ENCODE measurements at regions not wholly inside any gene's neighbourhood (a gene's known extent, or its start where the extent isn't known, plus 50 kb on each side); places are given as distances from the start of the nearest gene placed in this dataset.
"Not testable (repeated sequence)": the region's sequence is repeated elsewhere in the genome, so short reads cannot be mapped to it uniquely, and the experiment has no call there.

DNA sequence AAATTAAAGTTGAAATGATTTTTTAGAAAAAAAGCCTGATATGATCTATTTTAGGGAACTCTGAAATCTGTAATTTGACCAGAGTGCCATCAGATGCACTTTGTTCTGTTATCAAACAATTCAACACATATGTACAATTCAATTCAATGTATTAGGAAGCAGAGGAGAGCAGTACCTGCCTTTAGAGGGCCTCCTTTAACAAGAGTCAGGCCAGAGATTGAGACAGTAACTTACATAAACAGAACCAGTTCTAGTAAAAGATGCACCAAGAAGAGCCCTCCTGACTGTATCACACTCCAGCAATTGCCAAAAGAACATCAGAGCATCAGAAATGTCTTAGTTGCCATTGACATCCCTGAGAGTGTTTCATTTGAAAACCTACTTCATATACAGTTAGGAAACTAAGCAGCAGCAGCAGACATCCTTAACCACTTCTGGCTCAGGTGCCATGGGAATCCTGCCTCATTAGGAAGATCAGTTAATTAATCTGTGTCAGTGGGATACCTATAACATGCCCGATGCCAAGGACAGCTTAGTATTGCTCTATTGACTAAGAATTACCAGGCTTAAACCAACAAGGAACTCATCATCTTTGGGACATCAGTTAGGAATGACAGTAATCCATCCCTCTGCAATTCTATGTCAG lies 1222.6 kb upstream of the LRRN3 start:
- no peak for DNase-seq
- H3K4me1 Mint-ChIP-seq, result no peaks in the 10 kb centered on the region
- no peaks in the 10 kb centered on the region for H3K9me3 Mint-ChIP-seq
- H3K36me3 Mint-ChIP-seq, result no peaks in the 10 kb centered on the region
- no peak overlapping the region for H3K27ac Mint-ChIP-seq
- CTCF ChIA-PET, result no interaction called here
- H3K4me3 Mint-ChIP-seq, result no peak overlapping the region
- no peaks in the 10 kb centered on the region for H3K27me3 Mint-ChIP-seq

DNA sequence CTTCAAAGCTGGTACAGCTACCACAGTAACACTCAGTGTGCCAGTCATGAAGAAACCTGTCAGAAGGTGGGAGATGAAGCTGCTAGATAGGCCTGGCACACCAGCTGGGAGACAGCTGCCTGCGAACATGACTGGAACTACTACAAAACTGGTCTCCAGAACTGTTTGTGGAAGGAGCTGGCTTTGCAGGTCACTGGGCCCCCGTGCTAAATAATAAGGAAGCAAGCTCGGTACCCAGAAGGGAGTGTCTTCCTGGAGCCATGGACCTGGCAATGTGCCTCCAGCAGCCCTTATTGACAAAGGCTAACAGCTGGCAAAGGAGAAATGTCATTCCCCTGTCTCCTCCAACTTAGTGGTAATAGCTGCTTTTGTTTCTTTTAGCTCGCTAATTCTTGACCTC lies 1217.6 kb upstream of the LRRN3 start:
- DNase-seq, result no peak
- CTCF ChIA-PET, result no interaction called here
- no peaks in the 10 kb centered on the region for H3K27me3 Mint-ChIP-seq
- H3K4me1 Mint-ChIP-seq, result no peaks in the 10 kb centered on the region
- no peaks in the 10 kb centered on the region for H3K36me3 Mint-ChIP-seq
- no peaks in the 10 kb centered on the region for H3K9me3 Mint-ChIP-seq
- no peak overlapping the region for H3K4me3 Mint-ChIP-seq
- H3K27ac Mint-ChIP-seq, result no peak overlapping the region

DNA sequence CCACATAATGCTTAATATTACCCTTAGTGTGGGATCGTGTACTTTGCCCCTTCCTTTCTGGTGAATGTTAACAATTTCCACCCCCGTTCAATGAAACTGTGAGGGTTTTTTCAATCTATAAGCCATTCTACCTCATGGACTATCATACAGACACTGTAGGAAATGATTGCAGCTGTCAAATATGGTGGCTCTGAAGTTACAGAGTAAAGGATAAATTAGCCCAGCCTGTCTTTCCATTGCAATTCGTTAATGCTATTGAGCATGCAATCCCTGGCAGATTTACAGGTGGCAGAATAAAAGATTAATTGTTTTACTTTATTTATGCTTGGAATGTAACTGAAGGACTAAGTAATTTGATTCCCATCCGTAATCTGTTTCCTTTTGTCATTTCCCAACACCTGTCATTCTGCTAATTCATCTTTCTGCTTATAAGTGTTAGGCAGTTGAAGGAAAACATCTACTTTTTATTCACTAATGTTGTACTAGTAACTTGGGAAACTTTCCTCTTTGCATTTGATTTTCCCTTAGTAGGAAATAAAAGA lies 1211.6 kb upstream of the LRRN3 start:
- no peak for DNase-seq
- no peaks in the 10 kb centered on the region for H3K27me3 Mint-ChIP-seq
- no peaks in the 10 kb centered on the region for H3K4me1 Mint-ChIP-seq
- CTCF ChIA-PET, result no interaction called here
- H3K36me3 Mint-ChIP-seq, result no peaks in the 10 kb centered on the region
- no peak overlapping the region for H3K27ac Mint-ChIP-seq
- H3K4me3 Mint-ChIP-seq, result no peak overlapping the region
- H3K9me3 Mint-ChIP-seq, result no peaks in the 10 kb centered on the region

DNA sequence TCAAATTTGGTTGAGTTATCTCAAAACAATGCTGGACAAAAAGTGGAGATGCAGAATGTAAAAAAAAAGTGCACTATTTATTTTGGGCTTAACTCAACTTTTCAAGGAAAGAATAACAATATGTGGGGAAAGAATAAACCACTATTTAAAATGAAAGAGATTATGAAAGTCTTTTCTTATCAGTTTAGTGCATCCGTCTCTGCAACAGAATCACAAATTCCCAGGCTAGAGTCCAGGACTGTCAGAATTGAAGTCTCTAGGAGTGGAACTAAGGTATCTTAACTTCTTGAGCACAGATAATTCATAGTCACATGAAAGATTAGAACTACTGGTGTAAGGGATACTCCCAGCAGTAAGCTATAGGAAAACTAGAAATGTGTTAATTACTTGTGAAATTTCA lies 1200.3 kb upstream of the LRRN3 start:
- DNase-seq, result no peak
- H3K4me1 Mint-ChIP-seq, result no peaks in the 10 kb centered on the region
- no peak overlapping the region for H3K4me3 Mint-ChIP-seq
- no peaks in the 10 kb centered on the region for H3K27me3 Mint-ChIP-seq
- H3K36me3 Mint-ChIP-seq, result no peaks in the 10 kb centered on the region
- H3K9me3 Mint-ChIP-seq, result no peaks in the 10 kb centered on the region
- CTCF ChIA-PET, result no interaction called here
- no peak overlapping the region for H3K27ac Mint-ChIP-seq

DNA sequence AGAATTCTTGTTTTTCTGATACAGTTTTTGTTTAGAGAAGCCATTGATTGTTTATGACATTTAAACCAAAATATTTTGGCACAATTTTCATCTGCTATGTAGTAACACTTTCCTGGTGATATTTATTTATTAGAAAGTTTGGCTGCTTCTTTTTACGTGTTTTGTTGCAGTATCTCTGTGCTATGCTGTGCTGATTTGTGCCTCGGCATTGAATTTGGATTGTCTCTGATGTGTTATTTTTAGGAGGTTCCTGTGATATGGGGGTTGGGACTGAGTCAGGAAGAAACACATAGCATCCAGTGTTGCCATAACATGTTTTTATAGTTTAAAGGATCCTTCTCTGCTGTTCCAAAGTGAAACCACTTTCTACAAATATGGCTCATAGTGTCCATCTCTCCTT lies 1197.7 kb upstream of the LRRN3 start:
- Mint-ChIP-seq H3K27me3 (no peaks in the 10 kb centered on the region), H3K4me1 (no peaks in the 10 kb centered on the region), H3K4me3 (no peak overlapping the region), H3K36me3 (no peaks in the 10 kb centered on the region), H3K27ac (no peak overlapping the region), H3K9me3 (no peaks in the 10 kb centered on the region)
- CTCF ChIA-PET, result no interaction called here
- DNase-seq, result no peak

DNA sequence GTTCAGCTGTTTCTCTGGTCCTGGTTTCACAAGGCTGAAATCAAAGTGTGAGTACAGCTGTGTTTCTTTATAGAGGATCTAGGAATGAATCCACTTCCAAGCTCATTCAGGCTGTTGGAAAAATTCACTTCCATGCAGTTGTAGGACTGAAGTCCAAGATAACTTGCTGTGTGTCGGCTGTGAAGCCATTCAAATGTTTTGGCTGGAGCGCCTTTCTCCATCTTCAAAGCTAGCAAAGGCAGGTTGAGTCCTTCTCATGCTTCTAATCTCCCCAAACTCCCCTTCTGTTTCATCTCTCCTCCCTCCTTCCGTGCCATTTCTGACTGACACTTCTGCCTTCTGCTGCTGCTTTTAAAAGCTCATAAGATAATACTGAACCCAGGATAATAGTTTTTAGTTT lies 1195.4 kb upstream of the LRRN3 start:
- H3K36me3 Mint-ChIP-seq, result no peaks in the 10 kb centered on the region
- H3K27me3 Mint-ChIP-seq, result no peaks in the 10 kb centered on the region
- CTCF ChIA-PET, result no interaction called here
- H3K4me3 Mint-ChIP-seq, result no peak overlapping the region
- no peak overlapping the region for H3K27ac Mint-ChIP-seq
- H3K9me3 Mint-ChIP-seq, result no peaks in the 10 kb centered on the region
- no peak for DNase-seq
- no peaks in the 10 kb centered on the region for H3K4me1 Mint-ChIP-seq

DNA sequence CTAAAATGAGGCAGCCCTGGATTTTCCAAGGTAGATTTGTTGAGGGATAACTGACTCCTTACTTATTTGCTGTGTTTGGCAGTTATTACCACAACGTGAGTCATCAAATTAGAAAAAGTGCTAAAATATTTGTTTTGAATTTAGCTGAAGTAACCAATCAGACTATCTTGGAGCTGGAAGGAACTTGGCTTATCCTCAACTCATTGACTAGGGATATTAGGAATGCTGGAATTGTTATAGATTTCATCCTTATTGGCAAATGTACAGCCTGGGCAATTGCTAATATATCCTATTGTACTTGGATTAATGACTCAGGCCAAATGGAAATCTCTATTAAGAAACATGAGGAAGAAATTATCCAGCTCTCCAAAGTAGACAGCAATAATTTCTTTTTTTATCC lies 1189.0 kb upstream of the LRRN3 start:
- H3K9me3 Mint-ChIP-seq, result no peaks in the 10 kb centered on the region
- H3K27me3 Mint-ChIP-seq, result no peaks in the 10 kb centered on the region
- CTCF ChIA-PET, result no interaction called here
- DNase-seq, result no peak
- no peaks in the 10 kb centered on the region for H3K36me3 Mint-ChIP-seq
- H3K4me3 Mint-ChIP-seq, result no peak overlapping the region
- no peaks in the 10 kb centered on the region for H3K4me1 Mint-ChIP-seq
- H3K27ac Mint-ChIP-seq, result no peak overlapping the region

DNA sequence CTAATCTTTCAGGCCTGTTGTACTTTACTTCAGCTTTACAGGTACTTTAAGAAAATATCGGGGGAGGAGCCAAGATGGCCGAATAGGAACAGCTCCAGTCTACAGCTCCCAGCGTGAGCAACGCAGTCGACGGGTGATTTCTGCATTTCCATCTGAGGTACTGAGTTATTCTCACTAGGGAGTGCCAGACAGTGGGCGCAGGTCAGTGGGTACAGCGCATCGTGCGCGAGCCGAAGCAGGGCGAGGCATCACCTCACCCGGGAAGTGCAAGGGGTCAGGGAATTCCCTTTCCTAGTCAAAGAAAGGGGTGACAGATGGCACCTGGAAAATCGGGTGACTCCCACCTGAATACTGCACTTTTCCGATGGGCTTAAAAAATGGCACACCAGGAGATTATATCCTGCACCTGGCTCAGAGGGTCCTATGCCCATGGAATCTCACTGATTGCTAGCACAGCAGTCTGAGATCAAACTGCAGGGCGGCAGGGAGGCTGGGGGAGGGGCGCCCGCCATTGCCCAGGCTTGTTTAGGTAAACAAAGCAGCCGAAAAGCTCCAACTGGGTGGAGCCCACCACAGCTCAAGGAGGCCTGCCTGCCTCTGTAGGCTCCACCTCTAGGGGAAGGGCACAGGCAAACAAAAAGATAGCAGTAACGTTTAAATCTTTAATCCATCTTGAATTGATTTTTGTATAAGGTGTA lies 1185.4 kb upstream of the LRRN3 start:
- H3K27ac Mint-ChIP-seq, H3K36me3 Mint-ChIP-seq, DNase-seq, H3K4me1 Mint-ChIP-seq, CTCF ChIA-PET, H3K9me3 Mint-ChIP-seq, H3K27me3 Mint-ChIP-seq, H3K4me3 Mint-ChIP-seq: not testable (repeated sequence)

DNA sequence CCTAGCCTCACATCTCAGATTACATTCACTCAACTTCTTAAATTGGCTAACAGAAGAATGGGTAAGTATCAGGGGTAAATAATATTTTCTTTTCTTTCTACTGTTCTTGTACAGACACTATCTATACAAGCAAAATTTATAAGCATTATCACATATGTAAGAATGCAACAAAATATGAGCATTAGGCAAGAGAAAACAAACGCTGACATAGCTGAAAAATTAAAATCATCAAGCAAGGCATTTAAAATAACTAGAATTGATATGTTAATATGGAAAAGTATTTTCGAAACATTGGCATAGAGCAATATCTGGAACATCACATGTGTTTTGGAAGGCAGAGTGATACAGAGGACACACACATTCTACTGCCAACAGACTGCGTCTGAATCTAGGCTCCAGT lies 1175.3 kb upstream of the LRRN3 start:
- DNase-seq, result no peak
- Mint-ChIP-seq H3K36me3 (no peaks in the 10 kb centered on the region), H3K4me1 (no peaks in the 10 kb centered on the region), H3K27me3 (no peaks in the 10 kb centered on the region), H3K9me3 (peaks cover 6% of the 10 kb centered on the region), H3K4me3 (no peak overlapping the region), H3K27ac (no peak overlapping the region)
- CTCF ChIA-PET, result no interaction called here

DNA sequence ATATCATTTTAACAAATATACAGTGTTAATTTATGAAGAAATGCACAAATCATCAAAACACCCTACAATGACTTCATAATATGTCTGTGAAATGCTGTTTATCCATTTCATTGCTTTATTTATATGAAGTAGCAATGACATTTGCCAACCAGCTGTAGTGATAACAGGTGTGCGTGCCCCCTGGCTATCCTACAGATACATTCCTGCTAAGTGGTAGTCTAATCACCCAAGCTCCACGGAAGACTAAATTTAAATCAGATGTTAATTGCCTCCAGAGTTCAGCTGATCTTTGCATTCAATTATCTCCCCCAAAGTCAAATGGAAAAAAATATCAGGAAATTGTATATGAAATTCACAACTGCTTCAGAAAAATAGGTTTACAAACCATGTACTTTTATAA lies 1164.2 kb upstream of the LRRN3 start:
- no peaks in the 10 kb centered on the region for H3K4me1 Mint-ChIP-seq
- no peak overlapping the region for H3K27ac Mint-ChIP-seq
- no peak overlapping the region for H3K4me3 Mint-ChIP-seq
- H3K9me3 Mint-ChIP-seq, result peaks cover 6% of the 10 kb centered on the region
- no peaks in the 10 kb centered on the region for H3K36me3 Mint-ChIP-seq
- no peaks in the 10 kb centered on the region for H3K27me3 Mint-ChIP-seq
- DNase-seq, result no peak
- CTCF ChIA-PET, result no interaction called here

DNA sequence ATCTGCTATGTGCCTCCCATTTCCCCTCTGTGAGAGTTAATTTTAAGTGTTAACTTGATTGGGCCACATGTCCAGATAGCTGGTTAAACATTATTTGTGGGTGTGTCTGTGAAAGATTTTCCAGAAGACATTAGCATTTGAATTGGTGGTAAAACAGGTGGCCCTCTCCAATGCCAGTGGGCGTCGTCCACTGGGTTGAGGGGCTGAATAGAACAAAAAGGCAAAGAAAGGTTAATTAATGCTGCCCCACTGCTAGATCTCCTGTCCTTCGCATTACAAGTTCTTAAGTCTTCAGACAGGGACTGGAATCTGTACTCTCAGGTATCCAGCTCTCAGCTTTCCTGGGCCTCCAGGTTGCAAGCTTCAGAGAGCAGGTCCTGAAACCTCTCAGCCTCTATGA lies 1160.9 kb upstream of the LRRN3 start:
- CTCF ChIA-PET, result no interaction called here

DNA sequence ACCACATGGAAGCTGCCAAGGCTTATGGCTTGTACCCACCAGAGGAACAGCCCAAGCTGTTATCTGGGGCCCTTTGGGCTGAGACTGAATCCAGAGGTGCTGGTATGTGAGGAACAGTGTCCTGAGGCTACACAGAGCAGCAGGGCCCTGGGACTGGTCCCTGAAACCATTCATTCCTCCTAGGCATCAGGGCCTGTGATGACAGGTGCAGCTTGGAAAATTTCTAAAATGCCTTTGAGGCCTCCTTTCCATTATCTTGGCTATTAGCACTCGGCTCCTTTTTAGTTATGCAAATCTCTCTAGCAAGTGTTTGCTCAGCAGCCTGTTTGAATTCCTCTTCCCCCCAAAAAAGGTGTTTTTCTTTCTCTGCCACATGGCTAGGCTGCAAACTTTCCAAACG lies 1151.7 kb upstream of the LRRN3 start:
- DNase-seq, result no peak
- H3K4me3 Mint-ChIP-seq, result no peak overlapping the region
- H3K9me3 Mint-ChIP-seq, result no peaks in the 10 kb centered on the region
- CTCF ChIA-PET, result no interaction called here
- H3K36me3 Mint-ChIP-seq, result no peaks in the 10 kb centered on the region
- no peaks in the 10 kb centered on the region for H3K4me1 Mint-ChIP-seq
- no peak overlapping the region for H3K27ac Mint-ChIP-seq
- H3K27me3 Mint-ChIP-seq, result no peaks in the 10 kb centered on the region

More for the DNA sequence above, 1160.9 kb upstream of the LRRN3 start:
- Mint-ChIP-seq H3K27ac (no peak overlapping the region), H3K9me3 (no peaks in the 10 kb centered on the region), H3K4me3 (no peak overlapping the region), H3K27me3 (no peaks in the 10 kb centered on the region), H3K4me1 (no peaks in the 10 kb centered on the region), H3K36me3 (no peaks in the 10 kb centered on the region)
- no peak for DNase-seq

DNA sequence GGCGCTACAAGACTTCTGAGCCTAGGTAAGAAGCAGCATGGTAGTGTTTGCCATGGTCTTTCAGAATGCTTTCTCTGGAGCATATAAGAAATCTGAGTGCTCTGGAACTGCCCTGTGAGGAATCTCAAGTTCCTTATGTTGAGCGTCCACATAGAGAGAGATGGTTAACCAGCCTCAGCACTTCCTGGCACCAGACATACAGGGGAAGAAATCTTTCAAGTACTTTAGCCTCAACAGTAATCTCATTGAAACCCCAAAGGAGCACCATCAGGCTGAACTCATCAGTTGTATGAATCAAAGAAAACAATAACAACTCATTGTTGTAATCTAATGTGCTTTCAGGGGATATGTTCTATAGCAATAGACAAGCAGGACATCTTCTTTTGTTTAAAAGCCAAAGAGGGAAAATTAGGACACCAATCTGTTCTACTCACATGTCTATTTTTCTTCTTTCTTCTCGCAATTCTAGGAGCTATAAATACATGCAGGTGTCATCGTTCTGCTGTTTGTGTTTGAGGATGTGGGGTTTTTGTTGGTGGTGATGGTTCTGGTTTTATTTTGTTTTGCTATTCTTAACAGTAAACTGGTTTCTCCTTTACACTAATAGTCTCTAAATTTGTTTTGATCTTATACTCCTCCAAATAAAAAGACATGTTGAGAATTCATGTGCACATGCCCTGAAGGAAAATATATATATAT lies 1145.0 kb upstream of the LRRN3 start:
- H3K36me3 Mint-ChIP-seq, result no peaks in the 10 kb centered on the region
- CTCF ChIA-PET, result no interaction called here

DNA sequence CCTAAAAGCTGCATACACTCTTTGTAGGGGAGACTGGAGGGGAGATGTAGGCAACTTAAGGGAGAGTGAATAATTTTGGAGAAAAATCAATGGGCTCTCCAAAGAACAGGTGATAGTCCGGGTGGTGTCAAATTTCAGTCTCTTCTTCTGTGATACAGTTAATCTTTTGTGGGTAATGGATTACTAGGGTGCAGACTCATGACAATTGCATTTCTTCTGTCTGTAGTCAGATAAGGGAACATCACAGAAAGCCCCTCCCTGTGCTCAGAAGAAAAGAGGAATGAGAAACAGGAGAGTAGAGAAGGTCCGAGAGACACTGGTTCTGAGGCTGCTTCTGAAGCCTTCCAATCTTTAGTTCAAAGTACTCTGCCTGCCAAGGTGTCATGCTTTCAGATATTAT lies 1140.7 kb upstream of the LRRN3 start:
- no peak for DNase-seq
- H3K4me1 Mint-ChIP-seq, result no peaks in the 10 kb centered on the region
- H3K4me3 Mint-ChIP-seq, result no peak overlapping the region
- H3K36me3 Mint-ChIP-seq, result no peaks in the 10 kb centered on the region
- no peaks in the 10 kb centered on the region for H3K27me3 Mint-ChIP-seq
- CTCF ChIA-PET, result no interaction called here
- H3K9me3 Mint-ChIP-seq, result no peaks in the 10 kb centered on the region
- H3K27ac Mint-ChIP-seq, result no peak overlapping the region

More for the DNA sequence above, 1145.0 kb upstream of the LRRN3 start:
- Mint-ChIP-seq H3K9me3 (no peaks in the 10 kb centered on the region), H3K4me1 (no peaks in the 10 kb centered on the region), H3K27me3 (no peaks in the 10 kb centered on the region), H3K4me3 (no peak overlapping the region), H3K27ac (no peak overlapping the region)
- no peak for DNase-seq

Measured in activated naive CD4-positive, alpha-beta T cell treated with anti-CD3 and anti-CD28 coated beads, Interleukin-2, amount 10 ng/mL, durations not matched to agents 7 days and 5 days (primary cell).